HG03575 (cell line): ENCODE measurements at regions not wholly inside any gene's neighbourhood (a gene's known extent, or its start where the extent isn't known, plus 50 kb on each side); places are given as distances from the start of the nearest gene placed in this dataset.
A peak's percentile ranks its signal among the peaks of the same experiment; 100 is the strongest.

ENCODE experiments used
- ATAC-seq: cut with Tn5 transposase; IDR thresholded peaks from one replicate; pipeline ENCODE4 v1.9.1; 2021; ENCODE audit not compliant: unreplicated experiment, insufficient number of reproducible peaks, low FRiP score; ENCODE audit errors: extremely low read depth

DNA sequence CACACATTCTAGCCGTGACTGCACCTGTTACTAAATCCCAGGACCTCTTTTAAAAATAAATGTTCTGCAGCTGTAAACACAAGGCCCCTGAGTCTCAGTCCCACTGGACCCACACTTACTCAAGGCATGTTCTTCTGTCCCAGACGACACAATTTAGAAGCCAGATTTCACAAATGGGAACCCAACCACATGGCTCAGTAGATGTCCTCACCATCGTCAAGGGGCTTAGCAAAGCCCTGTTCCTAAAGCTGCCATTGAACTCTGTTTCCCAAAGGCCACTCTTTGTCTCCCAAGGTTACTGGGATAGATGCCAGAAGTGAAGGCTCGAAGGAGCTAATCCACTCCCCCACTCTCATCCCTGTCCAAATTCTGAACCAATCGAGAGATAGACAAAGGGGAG lies 301.0 kb downstream of the GALR1 start:
- ATAC-seq: no peak

DNA sequence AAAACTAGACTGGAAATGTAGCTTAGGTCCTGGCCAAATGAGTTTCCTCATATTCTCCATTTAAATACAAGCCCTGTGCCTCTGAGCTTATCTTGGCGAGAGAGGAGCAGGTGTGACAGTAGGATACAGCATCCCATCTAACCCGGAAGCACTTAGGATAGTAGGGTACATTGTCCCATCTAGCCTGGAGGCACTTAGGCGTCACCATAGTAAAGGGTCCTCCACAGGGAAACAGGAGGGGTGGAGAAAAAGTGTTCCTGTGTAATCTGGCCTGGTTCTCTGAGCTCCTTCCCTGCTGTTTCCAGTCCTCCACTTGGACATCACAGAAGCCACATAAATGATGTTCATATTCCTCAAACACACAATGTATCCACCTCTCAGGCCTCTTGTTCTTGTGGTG lies 301.4 kb downstream of the GALR1 start:
- no peak for ATAC-seq

DNA sequence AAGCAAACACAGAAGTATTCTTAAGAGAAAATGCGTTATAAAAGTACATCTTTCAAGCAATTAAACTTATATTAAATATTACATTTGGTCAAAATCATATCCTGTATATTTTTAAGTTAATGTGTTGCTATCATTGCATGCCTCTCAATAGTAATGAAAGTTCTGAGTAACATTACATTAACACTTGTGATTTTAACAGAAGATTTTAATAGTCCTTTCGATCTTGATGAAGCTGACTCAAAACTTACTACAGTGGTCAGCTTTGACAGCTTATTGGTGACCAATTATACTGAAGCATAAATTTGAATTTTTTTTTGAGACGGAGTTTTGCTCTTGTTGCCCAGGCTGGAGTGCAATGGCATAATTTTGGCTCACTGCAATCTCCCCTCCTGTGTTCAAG lies 303.3 kb downstream of the GALR1 start:
- no peak for ATAC-seq

DNA sequence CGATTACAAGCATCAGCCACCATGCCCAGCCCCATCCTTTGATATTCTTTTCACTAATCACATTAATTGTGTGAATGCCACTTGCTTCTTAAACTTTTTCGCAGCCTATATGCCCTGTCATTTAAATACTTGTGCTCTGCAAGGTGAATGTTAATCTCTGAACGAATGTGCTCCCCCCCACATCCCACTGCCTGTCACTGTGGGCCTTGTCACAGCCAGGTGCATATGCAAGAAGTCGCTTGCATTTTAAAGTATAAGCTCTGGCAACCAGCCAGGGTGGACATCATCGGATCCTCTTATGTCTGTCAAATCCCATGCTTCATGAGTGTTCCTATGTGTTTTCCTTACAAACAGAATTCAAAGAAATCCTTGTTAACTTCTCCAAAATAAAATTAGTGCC lies 304.4 kb downstream of the GALR1 start:
- no peak for ATAC-seq

DNA sequence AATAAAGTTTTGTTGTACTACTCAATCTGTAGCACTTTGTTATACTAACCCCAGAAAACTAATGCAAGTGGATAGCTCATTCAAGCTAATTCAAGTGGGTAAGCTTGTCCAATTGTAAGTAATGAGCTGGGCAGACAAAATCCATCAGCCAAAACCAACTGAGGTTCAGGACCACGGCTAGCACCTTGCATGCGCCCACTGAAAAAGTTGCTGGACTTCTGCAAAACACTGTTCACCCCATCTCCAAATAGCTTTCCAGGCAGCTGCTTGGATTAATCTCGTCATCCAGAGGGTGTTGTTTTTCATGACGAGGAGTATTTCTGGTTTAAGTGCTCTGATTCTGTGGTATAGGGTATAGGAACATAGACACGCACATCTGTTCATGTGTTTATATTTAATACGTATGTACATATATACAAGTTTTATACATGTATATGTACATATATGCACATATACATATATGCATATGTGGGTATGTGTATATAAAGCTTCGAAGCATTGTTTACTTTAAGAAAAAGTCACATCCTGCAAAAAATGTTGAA lies 307.5 kb downstream of the GALR1 start:
- ATAC-seq: no peak

DNA sequence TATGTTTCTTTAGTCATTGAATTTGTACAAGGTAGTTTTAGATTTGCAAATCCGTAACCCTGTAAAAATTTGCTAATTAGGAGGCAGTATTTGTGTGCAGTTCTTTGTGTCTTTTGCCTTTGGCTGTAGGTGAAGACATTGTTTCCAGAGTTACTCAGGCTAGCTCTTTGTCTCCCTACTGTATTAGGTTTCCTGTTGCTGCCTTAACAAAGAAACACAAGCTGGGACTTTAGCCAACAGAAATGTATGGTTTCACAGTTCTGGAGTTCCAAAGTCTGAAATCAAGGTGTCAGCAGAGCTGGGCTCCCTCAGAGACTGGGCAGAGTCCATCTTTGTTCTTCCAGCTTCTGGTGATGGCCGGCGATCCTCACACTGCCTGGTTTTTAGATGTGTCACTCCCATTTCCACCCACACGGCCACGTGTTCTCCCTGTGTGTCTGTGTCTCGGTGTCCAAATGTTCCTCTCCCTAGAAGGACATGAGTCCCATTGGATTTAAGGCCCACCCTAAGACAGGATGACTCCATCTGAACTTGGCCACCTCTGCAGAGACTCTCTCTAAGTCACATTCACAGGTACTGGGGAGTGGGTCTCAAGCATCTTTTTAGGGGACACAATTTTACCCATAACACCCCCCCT lies 309.7 kb downstream of the GALR1 start:
- ATAC-seq: no peak

DNA sequence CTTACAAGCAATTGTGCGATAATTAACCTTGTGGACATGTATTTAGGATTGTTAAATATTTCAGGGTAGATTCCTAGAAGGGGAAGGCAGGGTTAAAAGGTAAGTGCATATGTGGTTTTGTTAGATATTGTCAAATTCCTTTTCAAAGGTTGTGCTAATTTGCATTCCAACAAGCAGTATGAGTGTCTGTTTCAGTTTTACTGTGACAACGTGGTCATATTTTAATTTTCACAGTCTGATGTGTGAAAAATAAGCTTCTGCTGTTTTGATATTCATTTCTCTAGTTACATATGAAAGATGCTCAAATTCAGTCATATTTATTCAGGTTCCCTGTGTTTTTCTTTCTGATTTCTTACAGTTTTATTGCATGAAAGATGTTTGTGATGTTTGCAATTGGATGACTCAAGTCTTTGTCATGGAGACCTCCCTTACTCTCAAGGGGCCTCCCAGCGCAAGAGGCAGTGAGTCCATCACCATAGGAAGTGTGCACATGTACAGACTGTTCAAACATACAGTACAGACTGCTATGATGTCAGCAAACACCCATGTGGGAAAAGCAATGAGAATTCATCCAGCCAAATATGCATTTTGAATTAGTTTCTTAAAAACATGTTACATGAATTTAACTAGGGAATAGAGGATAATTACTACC lies 310.8 kb downstream of the GALR1 start:
- peak; percentile 48 for ATAC-seq

DNA sequence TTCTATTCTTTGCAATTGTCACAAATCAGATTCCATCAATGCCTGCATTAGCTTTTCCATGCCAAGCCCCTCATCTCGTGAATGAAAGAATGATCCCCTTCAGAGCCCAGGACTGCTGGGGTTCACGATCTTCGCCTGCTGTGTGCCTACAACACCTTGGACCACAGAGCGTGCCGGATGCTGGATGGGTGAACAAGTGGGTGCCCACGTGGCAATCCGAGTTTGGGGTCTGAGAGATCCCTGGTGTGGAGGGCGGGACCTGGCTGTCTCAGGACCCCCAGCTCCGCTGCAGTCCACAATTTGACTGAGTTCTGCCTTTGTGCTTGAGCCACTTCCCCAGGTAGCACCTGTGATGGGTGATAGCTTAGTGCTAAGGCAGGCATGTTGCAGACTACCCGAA lies 317.0 kb downstream of the GALR1 start:
- ATAC-seq: no peak

DNA sequence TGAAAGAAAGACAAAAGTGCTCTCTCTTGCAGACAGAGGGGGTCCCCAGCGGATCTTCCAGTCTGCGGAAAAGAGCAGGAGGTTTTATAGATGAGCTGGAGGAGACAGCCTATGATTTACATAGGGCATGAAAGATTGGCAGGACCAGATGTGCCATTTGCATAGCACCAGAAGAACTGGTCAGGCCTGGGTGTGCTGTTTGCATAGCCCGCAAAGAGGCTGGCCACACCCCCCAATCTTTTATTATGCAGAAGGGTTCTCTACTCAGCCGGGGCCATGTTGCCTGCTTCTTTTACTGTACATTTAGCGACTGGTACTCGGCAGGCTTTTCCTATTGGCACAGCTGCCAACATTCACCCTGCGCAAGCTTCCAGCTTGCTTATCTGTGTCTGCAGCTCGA lies 317.6 kb downstream of the GALR1 start:
- no peak for ATAC-seq

DNA sequence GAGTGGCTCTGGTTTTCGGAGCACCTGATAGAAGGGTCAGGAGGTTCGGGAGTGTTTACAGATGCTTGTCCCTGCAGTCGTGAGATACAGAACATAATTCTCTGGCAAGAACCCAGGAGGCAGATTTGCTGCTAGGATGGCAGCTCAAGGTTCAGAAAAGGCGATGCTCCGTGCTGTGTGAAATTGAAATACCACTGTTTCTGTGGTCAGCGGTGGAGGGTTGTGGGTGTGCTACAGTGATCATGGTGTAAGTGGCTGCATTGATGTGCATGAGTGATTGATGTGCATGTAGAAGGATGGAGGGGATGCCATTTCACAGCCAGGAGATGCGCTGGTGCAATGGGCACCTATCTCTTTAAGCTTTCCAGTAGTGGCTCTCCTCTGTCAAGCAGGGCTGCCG lies 322.1 kb downstream of the GALR1 start:
- no peak for ATAC-seq

DNA sequence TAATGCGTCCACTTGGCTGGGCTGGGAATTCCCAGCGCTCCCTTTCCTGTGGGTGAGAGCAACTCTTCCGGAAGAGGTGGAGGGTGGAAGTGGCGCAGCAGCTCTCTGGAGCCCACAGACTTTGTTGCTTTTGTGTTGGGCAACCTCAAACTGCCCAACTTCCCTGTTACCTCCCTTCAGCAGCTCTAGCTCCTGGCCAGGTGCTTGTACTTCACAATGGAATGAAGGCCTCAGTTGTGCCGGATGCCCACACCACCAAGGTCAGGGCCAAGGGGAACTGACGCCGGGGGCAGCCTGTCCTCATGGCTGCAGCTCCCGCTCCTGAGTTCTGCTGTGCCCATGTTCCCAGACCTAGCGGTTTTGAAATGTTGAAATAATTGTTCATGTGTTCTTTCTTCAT lies 322.9 kb downstream of the GALR1 start:
- ATAC-seq: no peak

DNA sequence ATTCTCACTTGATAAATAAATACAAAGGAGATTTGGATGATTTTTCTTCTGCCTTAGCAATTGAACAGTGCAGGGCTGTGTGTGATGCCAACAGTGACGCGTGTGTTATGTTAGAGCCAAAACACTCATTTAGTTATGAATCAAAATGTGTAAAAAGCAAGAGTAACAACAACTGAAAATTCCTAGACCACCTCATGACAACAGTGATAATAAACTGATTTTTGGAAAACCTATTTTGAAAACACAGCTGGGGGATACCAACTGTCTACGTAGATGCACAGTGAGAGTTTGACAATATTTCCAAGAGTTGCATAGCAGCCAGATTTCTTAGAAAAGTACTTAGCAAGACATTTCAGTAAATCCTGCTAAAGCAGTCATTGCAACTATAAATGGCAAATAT lies 323.9 kb downstream of the GALR1 start:
- ATAC-seq: no peak

DNA sequence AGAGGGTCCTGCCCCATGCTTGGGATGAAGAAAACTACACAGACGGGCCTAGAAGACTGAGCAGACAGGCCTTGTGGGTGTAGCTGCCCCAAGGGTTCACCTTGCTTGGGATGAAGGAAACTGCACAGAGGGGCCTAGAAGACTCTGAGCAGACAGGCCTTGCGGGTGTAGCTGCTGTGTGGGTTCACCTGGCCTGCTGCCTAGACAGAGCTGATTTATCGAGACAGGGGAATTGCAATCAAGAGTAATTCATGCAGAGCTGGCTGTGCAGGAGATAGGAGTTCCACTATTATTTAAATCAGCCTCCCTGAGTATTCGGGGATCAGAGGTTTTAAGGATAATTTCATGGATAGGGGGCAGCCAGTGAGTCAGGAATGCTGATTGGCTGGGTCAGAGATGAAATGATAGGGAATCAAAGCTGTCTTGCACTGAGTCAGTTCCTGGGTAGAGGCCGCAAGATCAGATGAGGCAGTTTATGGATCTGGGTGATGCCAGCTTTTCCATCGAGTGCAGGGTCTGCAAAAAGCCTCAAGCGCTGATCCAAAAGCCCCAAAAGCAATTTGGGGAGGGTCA lies 341.4 kb downstream of the GALR1 start:
- no peak for ATAC-seq

DNA sequence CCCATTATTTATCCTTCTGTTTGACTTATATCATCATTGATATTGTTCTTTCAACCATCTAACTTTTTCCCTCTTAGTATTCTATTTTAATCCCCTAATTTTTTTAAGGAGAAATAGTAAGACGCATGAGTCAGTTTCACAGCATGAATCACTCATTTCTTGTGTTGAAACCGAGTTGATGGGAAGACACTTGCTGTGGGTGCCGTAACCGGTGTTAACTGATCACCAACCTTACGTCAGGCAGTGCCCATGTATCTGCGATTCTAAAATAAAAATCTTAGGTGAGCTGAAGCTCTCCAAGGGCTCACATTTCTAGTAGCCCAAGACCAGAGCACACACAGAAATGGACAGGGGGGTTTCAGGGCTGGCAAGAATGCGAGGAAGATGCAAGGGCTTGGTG lies 348.1 kb downstream of the GALR1 start:
- no peak for ATAC-seq

DNA sequence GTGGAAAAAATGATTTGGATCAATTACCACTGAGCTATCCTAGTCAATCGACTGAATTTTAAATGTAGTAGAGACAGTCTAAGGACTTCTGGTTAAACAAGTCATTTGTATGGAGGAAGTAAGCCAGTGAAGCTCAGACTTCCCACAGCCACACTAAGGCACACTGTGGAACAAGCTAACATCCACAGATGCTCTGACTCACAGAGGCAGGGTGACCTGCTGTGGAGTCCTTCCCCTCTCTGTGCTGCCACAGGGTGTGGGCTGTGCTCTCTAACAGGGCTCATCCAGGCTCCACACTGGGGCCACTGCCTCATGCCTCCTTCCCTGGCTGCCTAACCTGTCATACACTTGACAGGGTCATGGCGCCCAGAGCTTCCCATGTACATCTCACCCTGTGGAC lies 351.0 kb downstream of the GALR1 start:
- ATAC-seq: no peak

DNA sequence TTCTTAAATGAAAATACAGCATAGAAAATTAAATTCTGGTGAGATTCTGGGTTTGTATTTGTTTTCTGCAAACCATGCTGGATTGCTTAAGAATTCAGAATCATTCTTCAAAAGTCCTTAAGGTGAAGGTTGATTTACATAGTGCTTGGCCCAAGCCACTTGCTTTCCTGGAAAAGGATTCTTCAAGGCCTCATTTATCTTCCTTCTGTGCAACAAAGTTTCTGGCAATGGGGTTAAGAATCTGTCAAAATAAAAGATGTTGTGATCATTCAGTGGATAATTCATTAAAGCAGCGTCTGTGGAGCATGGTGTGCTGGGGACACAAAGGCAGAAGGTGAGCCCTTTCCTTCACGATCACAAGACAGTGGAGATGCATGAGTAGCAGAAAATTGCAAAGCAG lies 351.9 kb downstream of the GALR1 start:
- ATAC-seq: no peak

DNA sequence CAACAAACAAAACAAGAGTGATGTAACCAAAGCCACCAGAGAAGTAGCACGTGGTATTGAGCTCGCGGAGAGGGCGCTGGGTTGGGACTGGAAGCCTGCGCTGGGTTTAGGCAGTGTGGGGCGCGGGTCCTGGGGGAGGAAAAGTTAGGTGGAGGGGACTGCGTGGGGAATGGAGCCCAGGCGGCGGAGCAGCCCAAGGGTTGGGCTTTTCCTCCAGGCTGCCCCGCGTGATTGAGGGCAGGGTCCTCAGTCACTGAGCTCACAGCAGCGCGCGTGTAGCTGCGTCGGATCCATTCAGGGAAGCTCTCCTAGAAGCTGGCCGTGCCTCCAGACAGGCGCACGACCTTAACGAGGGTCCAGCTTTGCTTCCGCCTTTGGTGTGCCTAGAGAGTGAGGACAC lies 357.4 kb downstream of the GALR1 start:
- no peak for ATAC-seq

DNA sequence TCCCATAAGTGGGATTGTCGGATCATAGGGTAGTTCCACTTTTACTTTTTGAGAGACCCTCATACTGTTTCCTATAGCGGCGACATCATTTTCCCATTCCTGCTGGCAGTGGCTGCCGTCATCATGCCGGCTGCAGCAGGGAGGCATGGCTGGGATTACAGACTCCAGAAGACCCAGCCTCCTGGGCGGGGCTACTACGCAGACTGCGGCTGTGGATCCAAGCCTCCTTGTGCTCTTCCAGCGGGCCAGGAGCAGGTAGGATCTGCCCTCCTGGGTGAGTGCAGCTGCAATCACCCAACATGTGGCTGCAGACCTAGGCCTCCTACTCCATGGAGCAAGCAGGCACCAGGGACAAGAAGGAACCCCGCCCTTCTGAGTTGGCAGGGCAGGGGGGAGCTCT lies 359.2 kb downstream of the GALR1 start:
- ATAC-seq: no peak

DNA sequence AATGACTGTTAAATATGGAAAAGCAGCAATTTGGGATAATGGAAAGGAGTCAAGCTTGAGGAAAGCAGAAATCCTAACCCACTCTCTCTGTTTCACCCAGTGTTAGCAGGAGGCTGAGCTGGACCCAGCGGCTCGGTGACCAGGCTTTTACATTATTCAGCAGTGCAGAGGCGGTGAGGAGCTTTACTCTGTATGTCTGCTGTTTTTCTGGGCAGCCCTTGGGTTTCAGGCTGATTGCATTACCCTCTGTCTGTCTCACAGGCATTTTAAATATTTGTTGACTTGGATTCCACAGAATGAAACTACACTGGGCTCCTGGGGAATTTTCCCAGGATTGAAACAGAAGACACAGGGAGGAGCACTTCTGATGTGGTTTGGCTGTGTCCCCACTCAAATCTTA lies 368.0 kb downstream of the GALR1 start:
- ATAC-seq: no peak

DNA sequence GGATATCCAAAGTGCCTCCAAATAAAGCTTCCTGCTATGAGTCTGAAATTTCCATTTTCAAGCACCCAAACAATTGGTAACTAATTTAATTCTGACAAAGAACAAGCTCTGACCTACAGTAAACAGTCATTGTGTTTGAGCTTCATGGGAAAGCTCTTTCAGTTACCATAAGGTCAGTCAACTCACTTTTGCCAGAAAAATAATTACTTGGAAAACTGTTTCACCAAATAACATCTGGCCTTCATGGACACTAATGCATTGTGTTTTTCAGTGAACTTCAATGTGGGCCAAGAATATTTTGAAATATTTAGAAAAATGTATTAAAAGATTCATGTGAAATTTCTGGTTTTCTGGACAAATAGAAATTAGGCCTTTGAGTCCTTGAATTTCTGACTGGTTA lies 369.9 kb downstream of the GALR1 start:
- ATAC-seq: no peak
